Activated T-helper 1 cell treated with Interleukin-2 at 50 U/mL for 16 hours (primary cell): ENCODE measurements at regions not wholly inside any gene's neighbourhood (a gene's known extent, or its start where the extent isn't known, plus 50 kb on each side); places are given as distances from the start of the nearest gene placed in this dataset.
A peak's percentile ranks its signal among the peaks of the same experiment; 100 is the strongest.
"Not testable (repeated sequence)": the region's sequence is repeated elsewhere in the genome, so short reads cannot be mapped to it uniquely, and the experiment has no call there.

ENCODE experiments used
- DNase-seq: peaks from one replicate; pipeline ENCODE4 v3.0.0-alpha.2; 2020; ENCODE audit warnings: low read depth

GRCh38 chr14:105857220-105857825 is 330.9 kb downstream of the TMEM121 start:
- DNase-seq = no peak

GRCh38 chr14:105857826-105858675 is 331.7 kb downstream of the TMEM121 start:
- no peak for DNase-seq

- no peak for DNase-seq
Observed at GRCh38 chr14:105858676-105859025, 332.3 kb downstream of the TMEM121 start.

GRCh38 chr14:105859073-105859716 is 332.8 kb downstream of the TMEM121 start:
- DNase-seq = not testable (repeated sequence)

- peak; percentile 30 for DNase-seq
Observed at GRCh38 chr14:105859717-105860614, 333.6 kb downstream of the TMEM121 start.

GRCh38 chr14:105860615-105861580 is 334.5 kb downstream of the TMEM121 start:
- DNase-seq = no peak

- DNase-seq = no peak
Observed at GRCh38 chr14:105861985-105862465, 335.6 kb downstream of the TMEM121 start.

- no peak for DNase-seq
Observed at GRCh38 chr14:105862581-105863239, 336.3 kb downstream of the TMEM121 start.

GRCh38 chr14:105863296-105864108 is 337.1 kb downstream of the TMEM121 start:
- no peak for DNase-seq

GRCh38 chr14:105864116-105864515 is 337.7 kb downstream of the TMEM121 start:
- no peak for DNase-seq

- no peak for DNase-seq
Observed at GRCh38 chr14:105864651-105865265, 338.4 kb downstream of the TMEM121 start.

- DNase-seq = no peak
Observed at GRCh38 chr14:105865266-105865903, 339.0 kb downstream of the TMEM121 start.

- no peak for DNase-seq
Observed at GRCh38 chr14:105865904-105866840, 339.8 kb downstream of the TMEM121 start.

- DNase-seq = no peak
Observed at GRCh38 chr14:105866841-105867321, 340.5 kb downstream of the TMEM121 start.

- no peak for DNase-seq
Observed at GRCh38 chr14:105867961-105868599, 341.7 kb downstream of the TMEM121 start.

GRCh38 chr14:105871590-105871989 is 345.2 kb downstream of the TMEM121 start:
- no peak for DNase-seq
